ENCODE measurements at regions not wholly inside any gene's neighbourhood (a gene's known extent, or its start where the extent isn't known, plus 50 kb on each side); places are given as distances from the start of the nearest gene placed in this dataset.

- FAIRE-seq (no peak), DNase-seq (ENCODE audit: extremely low spot score, insufficient read length, low read depth) (no peak)
These were observed 93.4 kb upstream of the TGIF1 start for GRCh38 chr18:3356614-3357013.

GRCh38 chr18:3357516-3357915 lies 92.5 kb upstream of the TGIF1 start:
- DNase-seq (ENCODE audit: extremely low spot score, insufficient read length, low read depth) (no peak), FAIRE-seq (no peak)

- DNase-seq (ENCODE audit: extremely low spot score, insufficient read length, low read depth): no peak
- no peak for FAIRE-seq
These were observed 91.7 kb upstream of the TGIF1 start for GRCh38 chr18:3358310-3358709.

- FAIRE-seq (no peak), DNase-seq (ENCODE audit: extremely low spot score, insufficient read length, low read depth) (no peak)
These were observed 89.8 kb upstream of the TGIF1 start for GRCh38 chr18:3360211-3360610.

GRCh38 chr18:3367491-3368091 lies 82.4 kb upstream of the TGIF1 start:
- FAIRE-seq (no peak), DNase-seq (ENCODE audit: extremely low spot score, insufficient read length, low read depth) (no peak)

GRCh38 chr18:3368193-3368592 lies 81.8 kb upstream of the TGIF1 start:
- DNase-seq (ENCODE audit: extremely low spot score, insufficient read length, low read depth) (no peak), FAIRE-seq (no peak)

- FAIRE-seq (no peak), DNase-seq (ENCODE audit: extremely low spot score, insufficient read length, low read depth) (no peak)
These were observed 70.3 kb upstream of the TGIF1 start for GRCh38 chr18:3379685-3380084.

GRCh38 chr18:3380384-3380961 lies 69.5 kb upstream of the TGIF1 start:
- FAIRE-seq (no peak), DNase-seq (ENCODE audit: extremely low spot score, insufficient read length, low read depth) (no peak)

- FAIRE-seq: no peak
- DNase-seq (ENCODE audit: extremely low spot score, insufficient read length, low read depth): no peak
These were observed 66.5 kb upstream of the TGIF1 start for GRCh38 chr18:3383381-3383915.

- FAIRE-seq: peak; percentile 76
These were observed 65.1 kb upstream of the TGIF1 start for GRCh38 chr18:3384664-3385563.

GRCh38 chr18:3388323-3388722 lies 61.6 kb upstream of the TGIF1 start:
- FAIRE-seq: no peak
- DNase-seq (ENCODE audit: extremely low spot score, insufficient read length, low read depth): no peak

More at GRCh38 chr18:3384664-3385563, 65.1 kb upstream of the TGIF1 start:
- DNase-seq (ENCODE audit: extremely low spot score, insufficient read length, low read depth): no peak

GRCh38 chr18:3388980-3389379 lies 61.0 kb upstream of the TGIF1 start:
- FAIRE-seq (no peak), DNase-seq (ENCODE audit: extremely low spot score, insufficient read length, low read depth) (no peak)

- DNase-seq (ENCODE audit: extremely low spot score, insufficient read length, low read depth) (no peak), FAIRE-seq (no peak)
These were observed 60.0 kb upstream of the TGIF1 start for GRCh38 chr18:3389977-3390376.

- FAIRE-seq (no peak), DNase-seq (ENCODE audit: extremely low spot score, insufficient read length, low read depth) (no peak)
These were observed 58.1 kb upstream of the TGIF1 start for GRCh38 chr18:3391704-3392466.

- FAIRE-seq: no peak
- DNase-seq (ENCODE audit: extremely low spot score, insufficient read length, low read depth): no peak
These were observed 57.5 kb upstream of the TGIF1 start for GRCh38 chr18:3392467-3392855.

- DNase-seq (ENCODE audit: extremely low spot score, insufficient read length, low read depth) (no peak), FAIRE-seq (no peak)
These were observed 55.3 kb upstream of the TGIF1 start for GRCh38 chr18:3394648-3395047.

- DNase-seq (ENCODE audit: extremely low spot score, insufficient read length, low read depth) (no peak), FAIRE-seq (no peak)
These were observed 54.5 kb upstream of the TGIF1 start for GRCh38 chr18:3395466-3395865.

- FAIRE-seq: no peak
- DNase-seq (ENCODE audit: extremely low spot score, insufficient read length, low read depth): no peak
These were observed 52.8 kb upstream of the TGIF1 start for GRCh38 chr18:3397031-3397750.

- DNase-seq (ENCODE audit: extremely low spot score, insufficient read length, low read depth): no peak
These were observed 52.2 kb upstream of the TGIF1 start for GRCh38 chr18:3397786-3398185.

More at GRCh38 chr18:3397786-3398185, 52.2 kb upstream of the TGIF1 start:
- no peak for FAIRE-seq

Measured in GM18507 (cell line).